Left lobe of liver (tissue), 2 donors: ENCODE measurements at regions not wholly inside any gene's neighbourhood (a gene's known extent, or its start where the extent isn't known, plus 50 kb on each side); places are given as distances from the start of the nearest gene placed in this dataset.

ENCODE experiments used
- ATAC-seq: fragments of 200-7000 bp; cut with Tn5 transposase; one replicate; pipeline ENCODE4 v1.9.1; 2020; ENCODE audit warnings: mild to moderate bottlenecking, moderate library complexity
- DNase-seq: peaks from one replicate; pipeline ENCODE4 v3.0.0-alpha.2; 2020; ENCODE audit warnings: low spot score
- donor health status: DM: no; HTN: no; CAD: no; lungs with moderate emphysema.
- donor health status: DM: no; HTN: yes; CAD: no.

GRCh38 chr13:59330764-59331163, 833.0 kb downstream of the DIAPH3 start:
- ATAC-seq, result no peak
- no peak for DNase-seq

GRCh38 chr13:59332966-59333365, 830.8 kb downstream of the DIAPH3 start:
- DNase-seq (no peak), ATAC-seq (no peak)

GRCh38 chr13:59337070-59337469, 826.7 kb downstream of the DIAPH3 start:
- ATAC-seq, result no peak
- no peak for DNase-seq

DNA sequence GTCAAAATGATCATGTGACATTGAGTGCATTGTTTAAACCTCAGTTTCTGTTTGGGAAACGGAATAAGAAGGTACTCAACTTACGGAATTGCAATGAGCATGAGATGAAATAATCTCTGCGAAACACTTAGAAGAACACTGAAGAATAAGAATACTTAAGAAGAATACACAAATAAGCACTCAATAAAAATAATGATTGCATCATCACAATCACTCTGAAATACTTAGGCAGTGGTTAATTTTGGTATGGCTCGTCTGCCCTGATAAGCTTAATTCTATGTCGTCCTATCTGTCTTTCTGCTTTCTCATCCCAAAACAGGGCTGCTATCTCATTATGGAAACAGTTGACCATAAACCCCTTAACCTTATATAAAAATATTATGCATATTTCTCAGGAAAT, 823.6 kb downstream of the DIAPH3 start:
- ATAC-seq (no peak), DNase-seq (no peak)

DNA sequence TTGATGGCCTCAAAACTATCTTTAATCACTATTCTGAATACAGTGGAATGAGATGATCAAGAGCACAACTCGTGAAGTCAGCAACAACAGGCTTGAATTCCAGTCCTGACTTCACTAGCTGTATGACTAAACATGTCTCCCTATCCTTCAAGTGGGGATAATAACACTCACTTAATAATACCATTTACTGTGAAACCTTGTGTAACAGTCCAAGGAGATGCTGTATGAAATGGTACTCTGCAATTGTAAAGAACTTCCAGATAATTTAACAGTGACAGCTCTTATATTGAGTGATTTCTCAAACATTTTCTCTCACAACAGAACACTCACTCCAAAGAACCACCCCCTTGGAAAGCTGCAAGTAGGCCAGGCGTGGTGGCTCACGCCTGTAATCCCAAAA, 823.1 kb downstream of the DIAPH3 start:
- DNase-seq, result no peak
- no peak for ATAC-seq

GRCh38 chr13:59342400-59342799, 821.3 kb downstream of the DIAPH3 start:
- ATAC-seq, result no peak
- DNase-seq, result no peak

GRCh38 chr13:59343132-59343531, 820.6 kb downstream of the DIAPH3 start:
- ATAC-seq, result no peak

DNA sequence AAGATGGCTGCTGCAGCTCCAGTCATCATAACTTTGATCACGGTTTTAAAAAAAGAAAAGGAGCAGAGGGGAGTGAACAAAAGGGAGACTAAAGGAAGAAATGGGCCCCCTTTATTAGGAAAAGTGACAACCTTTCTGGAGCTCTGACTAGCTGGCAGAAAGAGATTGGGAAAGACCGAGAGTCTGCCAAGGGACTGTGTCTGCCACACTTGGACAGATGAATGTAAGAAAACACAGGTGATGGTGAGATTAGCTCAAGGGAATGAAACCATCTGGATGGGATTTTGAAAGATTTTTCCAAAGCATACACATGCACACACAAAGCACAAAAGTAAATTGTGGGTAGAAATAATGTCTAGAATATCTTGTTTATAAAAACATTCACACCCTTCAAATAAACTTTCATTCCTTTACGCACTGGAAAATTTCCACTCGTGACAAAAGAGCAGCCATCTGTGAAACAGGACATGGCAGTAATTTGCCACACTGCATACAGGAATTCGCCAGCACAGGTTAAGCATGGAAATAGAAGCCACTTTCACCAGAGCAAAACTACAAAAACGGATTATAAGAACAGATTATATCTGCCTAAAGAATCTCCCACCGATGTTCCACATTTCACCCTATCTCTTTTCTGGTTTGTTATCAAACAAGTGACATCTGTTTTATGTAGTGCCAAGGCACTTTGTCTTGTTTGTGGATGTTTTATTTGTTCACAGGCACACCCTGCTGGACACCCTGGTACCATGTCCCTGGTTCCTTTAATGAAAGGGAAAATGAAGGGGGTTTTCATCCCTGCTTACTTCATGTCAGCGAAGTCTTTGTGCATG, 819.5 kb downstream of the DIAPH3 start:
- DNase-seq (no peak), ATAC-seq (no peak)

More at GRCh38 chr13:59343132-59343531, 820.6 kb downstream of the DIAPH3 start:
- DNase-seq, result no peak

- no peak for DNase-seq
- ATAC-seq, result no peak
Observed at GRCh38 chr13:59345311-59345710, 818.4 kb downstream of the DIAPH3 start.

DNA sequence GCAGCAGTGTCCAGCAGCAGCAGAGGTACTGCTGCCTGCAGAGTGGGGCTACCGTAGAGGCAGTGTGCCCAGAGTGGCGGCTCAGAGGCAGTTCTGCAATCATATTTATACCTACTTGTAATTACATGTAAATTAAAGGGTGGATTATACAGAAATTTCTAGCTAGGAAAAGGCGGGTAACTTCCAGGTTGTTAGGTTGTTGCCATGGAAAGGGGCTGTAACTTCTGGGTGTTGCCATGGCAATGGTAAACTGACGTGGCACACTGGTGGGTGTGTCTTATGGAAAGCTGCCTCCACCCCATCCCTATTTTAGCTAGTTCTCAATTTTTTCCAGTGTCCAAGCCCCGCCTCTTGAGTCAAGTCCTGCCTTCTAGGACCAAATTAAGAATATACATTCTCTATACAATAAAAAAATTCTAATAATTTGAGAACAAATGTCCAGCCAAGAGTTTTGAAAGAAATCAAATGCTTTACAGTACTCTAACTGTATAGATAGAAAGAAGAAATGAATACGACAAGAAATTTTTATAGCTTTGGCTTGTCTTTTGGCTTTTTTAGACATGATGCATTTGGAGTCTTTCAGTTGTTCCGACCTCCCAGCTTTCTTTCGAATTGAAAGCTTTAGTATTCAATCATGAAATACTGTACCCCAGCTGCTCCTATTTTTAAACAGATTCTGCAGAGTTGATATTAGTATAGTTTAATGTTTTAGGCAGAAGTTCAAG, 816.6 kb downstream of the DIAPH3 start:
- ATAC-seq (no peak), DNase-seq (no peak)

GRCh38 chr13:59348617-59349016, 815.1 kb downstream of the DIAPH3 start:
- ATAC-seq (no peak), DNase-seq (no peak)

DNA sequence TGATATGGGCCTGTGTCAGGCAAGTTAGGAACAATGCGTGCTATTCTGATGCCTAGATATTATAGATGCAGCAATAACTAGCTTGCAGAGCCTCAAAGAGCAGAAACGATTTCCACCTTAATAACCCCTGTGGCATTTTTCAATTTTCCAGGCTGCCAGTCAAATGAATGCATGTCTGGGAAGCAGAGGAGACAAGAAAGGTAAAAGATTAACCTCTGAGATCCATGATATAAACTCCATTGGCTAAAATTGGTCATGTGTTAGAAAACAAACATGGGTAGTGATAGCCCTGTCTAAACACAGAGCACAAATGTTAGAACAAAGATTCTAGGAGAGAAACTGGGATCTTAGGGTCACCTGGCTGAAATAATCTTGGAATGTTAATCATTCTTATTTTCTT, 811.1 kb downstream of the DIAPH3 start:
- ATAC-seq (no peak), DNase-seq (no peak)

DNA sequence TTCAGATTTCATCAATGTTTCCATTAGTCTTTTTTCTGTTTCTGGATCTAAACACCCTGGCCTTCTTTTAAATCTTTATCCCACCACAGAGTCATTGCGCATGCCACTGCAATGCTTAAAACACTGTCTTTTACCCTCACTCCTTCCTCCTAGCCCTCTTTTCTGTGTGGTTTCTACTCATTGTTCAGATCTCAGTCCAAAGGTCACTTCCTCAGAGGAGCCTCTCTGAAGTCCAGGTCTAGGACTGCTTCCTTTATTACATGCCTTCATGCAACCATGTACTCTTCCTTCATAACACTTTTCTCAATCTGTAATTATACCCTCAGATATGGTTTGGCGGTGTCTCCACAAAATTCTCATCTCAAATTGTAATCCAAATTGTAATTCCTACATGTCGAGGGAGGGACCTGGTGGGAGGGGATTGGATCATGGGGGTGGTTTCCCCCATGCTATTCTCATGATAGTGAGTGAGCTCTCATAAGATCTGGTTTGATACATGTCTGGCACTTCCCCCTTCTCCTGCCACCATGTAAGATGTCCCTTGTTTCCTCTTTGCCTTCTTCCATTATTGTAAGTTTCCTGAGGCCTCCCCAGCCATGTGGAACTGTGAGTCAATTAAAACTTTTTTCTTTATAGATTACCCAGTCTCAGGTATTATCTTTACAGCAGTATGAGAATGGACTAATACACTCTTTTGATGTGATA, 808.9 kb downstream of the DIAPH3 start:
- no peak for DNase-seq
- ATAC-seq, result no peak

- peak; percentile 59 for DNase-seq
- ATAC-seq, result peak; percentile 58
Observed at GRCh38 chr13:59356607-59357006, 807.1 kb downstream of the DIAPH3 start.

DNA sequence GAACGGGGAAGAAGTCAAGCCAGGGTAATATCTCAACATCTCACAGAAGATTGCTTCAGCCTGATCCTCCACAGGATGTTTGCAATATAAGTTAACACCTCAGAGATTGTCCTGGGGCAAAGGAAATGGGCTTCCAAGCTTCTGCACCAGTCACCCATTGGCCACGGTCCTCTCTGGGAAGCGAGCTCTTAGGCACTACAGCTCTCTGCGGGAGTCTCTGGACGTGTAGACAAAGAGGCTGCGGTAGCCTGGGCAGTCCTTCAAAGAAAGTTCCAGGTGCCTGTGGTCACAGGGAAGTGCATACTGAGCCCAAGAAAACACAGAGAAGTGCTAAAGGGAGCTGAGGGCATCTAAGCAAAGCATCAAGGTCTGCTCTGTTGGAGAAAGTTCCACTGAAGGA, 805.7 kb downstream of the DIAPH3 start:
- no peak for DNase-seq
- ATAC-seq, result no peak

GRCh38 chr13:59360108-59360507, 803.6 kb downstream of the DIAPH3 start:
- DNase-seq (no peak), ATAC-seq (peak; percentile 47)

DNA sequence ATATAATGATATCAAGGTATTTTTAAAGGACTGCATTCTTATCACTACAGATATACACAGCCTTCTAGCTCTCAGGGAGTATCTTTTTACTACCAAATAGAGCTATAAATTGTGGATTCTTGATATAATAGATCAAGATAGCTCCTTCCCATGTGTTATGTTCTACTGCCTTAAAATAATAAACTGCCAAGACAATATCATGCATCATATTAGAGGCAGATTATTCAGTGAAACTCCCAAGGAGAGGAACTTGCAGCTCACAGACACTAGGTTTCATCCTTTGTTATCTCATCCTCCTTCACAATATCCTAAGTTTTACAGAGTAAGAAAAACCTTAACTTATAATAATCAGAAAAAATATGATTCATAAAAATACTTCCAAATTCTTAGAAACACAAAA, 802.8 kb downstream of the DIAPH3 start:
- ATAC-seq, result no peak

DNA sequence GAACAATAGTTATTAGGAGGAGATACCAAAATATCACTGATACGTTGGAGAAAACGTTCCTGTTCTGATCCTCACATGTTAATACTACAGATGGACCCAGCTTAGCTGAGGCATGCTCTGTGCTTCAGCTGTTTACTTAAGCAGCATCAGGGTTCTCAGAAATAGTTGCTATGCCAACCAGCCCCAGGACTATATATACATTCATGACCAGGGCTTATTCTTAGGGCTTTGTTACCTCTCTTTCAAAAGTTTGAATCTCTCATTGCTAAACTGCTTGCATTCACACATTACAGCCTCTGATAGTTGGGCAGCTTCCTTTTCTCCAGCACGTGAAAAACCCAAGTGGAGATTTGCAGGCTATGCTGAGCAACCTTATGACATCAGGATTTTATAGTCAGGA, 800.4 kb downstream of the DIAPH3 start:
- DNase-seq, result no peak
- ATAC-seq, result no peak

More for the DNA sequence above, 802.8 kb downstream of the DIAPH3 start:
- no peak for DNase-seq

DNA sequence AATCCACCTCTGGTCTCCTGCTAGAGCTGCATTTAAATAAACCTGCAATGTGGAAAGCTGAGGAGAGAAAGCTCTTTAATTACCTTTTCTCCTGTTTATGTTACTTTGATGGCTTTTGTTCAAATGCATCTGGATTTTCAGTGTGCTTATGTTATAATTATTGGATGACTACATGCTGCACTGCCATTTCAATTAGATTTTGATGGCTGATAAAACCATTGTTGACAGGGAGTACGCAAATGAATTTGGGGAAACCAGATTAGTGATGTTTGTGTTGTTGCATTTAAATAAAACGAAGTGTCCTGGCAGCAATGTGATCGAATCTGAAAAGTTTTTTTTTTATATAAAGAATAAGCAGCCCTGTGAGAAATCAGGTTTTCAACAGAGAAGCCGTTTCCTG, 799.8 kb downstream of the DIAPH3 start:
- ATAC-seq (no peak), DNase-seq (no peak)

DNA sequence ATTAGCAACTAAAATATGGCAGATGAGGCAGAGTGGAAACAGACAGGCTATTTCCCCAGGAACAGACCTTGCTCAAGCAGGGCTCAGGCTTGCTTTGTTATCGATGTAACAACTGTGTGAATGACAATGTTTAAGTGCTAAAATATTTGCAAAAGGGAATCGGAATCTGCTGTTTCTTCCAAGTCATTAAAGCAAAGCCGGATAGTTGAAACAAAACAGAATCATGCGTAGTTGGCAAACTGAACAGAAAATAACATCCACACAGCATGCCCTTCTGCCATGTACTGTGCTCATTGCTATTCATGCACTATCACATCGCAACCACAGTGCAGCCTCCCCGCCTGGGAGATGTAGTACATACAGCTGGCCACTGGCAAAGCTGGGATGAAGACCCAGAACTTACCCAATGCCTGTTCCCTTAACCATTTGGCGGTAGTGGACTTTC, 799.1 kb downstream of the DIAPH3 start:
- DNase-seq (no peak), ATAC-seq (no peak)

GRCh38 chr13:59367467-59367866, 796.3 kb downstream of the DIAPH3 start:
- no peak for ATAC-seq
- DNase-seq, result no peak

- DNase-seq, result no peak
- no peak for ATAC-seq
Observed at GRCh38 chr13:59367904-59368303, 795.8 kb downstream of the DIAPH3 start.
